Glomerular endothelial cell (primary cell): ENCODE measurements at regions not wholly inside any gene's neighbourhood (a gene's known extent, or its start where the extent isn't known, plus 50 kb on each side); places are given as distances from the start of the nearest gene placed in this dataset.

ENCODE experiments used
- DNase-seq: peaks from one replicate; pipeline ENCODE4 v3.0.0-alpha.2; 2011; ENCODE audit warnings: low read depth, low spot score; ENCODE audit errors: extremely low read depth

DNA sequence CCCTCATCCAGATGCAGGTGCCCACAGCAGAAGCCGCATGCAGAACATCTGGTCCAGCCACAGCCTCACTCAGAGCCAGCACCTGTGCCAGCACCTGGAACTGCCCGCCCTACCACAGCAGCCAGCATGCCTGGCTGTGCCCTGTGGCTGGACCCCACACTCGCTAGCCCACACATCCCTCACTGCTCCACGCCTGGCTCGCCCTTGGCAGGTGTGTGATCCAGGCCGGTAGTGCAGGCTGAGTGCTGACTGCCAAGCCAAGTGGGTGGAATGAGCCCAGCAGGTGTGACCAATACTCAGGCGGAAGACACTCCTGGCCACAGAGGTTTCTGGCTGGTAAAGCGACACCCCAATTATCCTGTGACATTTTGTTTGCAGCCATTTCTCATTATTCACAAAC, 162.4 kb upstream of the ROBO1 start:
- no peak for DNase-seq

DNA sequence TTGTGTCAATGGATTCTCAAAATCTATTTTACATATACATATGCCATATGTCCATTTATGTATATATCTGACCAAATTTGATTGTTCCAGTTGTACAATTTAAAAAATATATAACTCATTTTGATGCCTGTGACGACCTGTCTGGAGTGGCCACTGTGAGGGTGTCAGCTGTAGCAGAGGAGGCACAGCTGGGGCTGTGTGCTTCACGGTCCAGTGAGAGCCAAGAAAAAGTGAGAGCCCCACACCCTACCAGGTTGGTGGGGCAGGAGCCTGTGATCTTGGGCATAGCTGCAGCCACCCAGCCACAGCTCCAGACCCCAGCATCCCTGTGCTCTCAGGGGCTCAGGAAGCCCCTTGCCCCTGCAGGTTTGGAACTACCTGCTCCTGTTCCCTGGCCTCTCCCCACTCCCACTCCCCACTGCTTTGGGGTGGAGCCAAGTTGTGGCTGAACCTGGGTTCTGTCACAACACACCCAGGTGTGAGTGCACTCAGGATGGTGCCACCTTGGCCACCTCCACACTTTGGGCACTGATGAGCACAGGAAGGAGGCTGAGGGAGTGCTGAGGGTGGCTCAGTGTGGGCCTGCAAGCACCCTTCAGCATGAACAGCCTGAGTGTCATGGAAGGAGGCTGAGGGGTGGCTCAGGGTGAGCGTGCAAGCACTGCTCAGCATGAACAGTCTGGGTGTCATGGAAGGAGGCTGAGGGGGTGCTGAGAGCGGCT, 161.1 kb upstream of the ROBO1 start:
- no peak for DNase-seq

DNA sequence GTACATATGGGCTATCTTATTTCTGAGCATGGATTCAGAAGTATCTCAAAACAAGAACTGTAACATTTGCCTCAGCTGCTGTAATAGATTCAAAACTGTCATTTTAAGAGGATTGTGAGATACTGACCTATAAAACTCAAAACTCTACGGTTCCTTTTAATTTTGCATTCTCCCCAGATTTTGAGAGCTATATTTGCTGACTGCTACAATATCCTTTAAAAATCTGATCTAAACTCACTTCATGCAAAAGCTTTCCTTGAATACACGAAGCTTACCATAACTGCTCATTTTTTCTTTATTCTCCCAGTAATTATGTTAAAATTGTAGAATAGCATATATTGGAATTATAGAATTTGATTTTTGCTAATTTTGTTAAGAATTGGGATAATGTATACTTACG, 158.7 kb upstream of the ROBO1 start:
- no peak for DNase-seq

DNA sequence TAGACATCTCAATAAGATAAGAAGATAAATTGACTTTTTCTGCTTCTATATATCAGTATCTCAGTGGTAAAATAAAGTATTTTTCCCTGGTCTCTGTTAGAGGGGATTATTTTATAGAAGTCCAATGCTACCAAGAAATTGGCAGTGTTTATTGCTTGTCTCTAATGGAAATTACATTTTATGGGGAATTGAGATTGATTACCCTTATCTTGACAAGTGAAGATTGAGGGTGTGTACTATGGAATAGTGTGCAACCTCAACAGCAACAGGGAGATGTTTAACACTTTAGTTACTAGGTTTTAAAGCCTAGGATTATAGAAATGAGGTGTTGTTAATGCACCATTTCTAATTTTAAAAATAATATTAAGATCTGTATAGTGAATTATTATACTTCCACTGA, 154.8 kb upstream of the ROBO1 start:
- no peak for DNase-seq

DNA sequence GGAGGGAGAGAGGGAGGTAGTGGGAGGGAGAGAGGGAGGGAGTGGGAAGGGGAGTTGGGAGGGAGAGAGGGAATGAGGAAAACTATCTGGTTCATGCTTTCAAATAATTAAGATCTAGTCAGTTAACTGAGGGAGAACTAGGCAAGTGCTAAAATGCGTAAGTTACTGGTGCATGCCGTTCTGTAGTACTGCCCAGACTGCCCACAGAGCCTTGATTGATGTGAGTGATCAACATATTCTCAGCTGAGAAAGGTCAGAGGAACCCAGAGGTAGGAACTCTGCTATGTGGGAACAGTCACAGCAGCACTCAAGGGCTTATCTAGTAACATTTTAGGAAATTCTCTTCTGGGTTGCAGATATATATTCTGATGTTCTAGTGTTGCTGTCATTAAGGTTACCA, 149.8 kb upstream of the ROBO1 start:
- no peak for DNase-seq

DNA sequence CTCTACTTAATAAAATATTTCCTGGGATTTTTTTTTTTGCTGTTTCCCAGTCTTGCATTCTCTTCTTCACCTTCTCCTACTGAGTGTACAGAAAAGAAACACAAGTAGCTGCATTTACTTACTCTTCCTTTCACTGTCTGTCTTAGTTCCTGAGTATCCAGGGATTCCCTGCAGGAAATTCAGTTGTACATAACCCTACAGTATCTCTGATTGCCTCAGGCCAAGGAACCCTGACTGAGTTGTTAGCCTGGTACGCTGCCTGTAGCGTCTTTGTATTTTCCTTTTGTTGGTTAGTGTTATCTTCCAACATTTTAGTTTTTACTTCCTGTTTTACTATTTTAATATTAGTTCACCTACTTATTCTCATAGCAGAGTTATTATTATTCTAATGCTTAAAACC, 142.5 kb upstream of the ROBO1 start:
- no peak for DNase-seq

DNA sequence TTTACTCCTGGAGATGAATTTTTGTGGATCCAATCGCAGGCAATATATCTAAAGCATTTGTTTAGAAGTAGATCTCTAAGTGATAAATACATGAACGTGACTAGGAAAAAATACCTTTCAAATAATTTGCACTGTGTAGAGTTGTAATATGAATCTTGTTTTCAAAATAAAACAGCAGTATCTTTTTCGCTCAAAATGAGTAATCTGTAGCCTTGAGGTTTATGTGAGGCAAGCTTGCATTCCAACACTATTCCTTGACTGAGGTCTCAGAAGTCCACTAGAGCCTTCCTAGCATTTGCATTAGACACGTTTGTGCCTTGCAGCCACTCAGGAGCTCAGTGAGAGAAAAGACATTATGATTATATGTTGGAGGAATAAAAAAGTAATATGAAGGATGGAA, 138.3 kb upstream of the ROBO1 start:
- DNase-seq, result no peak

DNA sequence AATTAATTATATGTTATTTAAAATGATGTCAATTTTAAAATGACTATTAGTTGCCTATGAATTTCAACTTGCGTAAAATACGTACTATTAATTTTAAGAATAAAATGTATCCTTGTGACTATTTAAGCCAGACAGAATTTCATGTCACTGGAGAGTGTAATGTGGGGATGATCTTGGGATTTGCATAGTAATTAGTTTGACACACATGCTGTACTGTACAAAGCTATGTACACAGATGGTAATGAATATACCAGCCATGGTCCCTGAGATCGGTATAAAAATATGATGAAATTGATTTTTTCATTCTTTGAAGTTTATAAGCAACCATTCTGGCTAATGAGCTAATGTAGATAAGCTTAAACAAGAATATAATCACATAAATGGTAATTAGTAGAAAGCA, 134.4 kb upstream of the ROBO1 start:
- no peak for DNase-seq

DNA sequence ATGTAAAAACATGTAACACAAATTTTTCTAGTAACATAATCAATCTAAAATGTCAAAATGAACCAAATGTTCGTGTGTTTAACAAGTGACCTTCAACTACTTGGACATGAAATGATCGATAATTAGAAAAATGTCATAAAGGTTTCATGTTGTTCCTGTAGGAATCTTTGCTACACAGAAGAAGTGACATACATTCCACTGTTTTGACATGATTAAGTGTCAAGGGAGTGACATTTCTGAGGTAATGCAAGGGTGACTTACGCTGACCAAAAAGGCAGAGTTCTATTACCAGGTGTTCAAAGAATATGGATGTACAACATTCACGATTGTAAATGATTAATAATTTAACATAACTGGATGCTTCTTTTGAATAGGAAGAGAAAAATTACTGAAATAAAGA, 131.1 kb upstream of the ROBO1 start:
- DNase-seq, result no peak

DNA sequence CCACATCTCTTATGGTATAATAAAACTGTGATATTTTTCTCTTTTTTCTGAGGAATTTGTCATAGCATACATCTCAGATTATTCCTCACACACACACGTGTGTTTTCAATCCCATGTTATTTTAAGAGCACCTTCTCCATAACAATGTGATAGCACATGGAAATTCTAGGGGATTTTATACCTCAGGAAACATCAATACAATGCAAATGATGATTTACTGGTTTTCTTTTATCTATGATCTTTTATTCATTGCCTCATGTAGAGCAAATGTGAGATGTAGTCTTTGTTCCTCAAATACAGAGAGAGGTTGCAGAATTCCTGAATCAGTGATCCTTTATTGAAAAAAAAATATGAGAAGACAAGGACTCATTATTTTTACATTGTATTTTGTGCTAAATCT, 128.3 kb upstream of the ROBO1 start:
- DNase-seq, result no peak

DNA sequence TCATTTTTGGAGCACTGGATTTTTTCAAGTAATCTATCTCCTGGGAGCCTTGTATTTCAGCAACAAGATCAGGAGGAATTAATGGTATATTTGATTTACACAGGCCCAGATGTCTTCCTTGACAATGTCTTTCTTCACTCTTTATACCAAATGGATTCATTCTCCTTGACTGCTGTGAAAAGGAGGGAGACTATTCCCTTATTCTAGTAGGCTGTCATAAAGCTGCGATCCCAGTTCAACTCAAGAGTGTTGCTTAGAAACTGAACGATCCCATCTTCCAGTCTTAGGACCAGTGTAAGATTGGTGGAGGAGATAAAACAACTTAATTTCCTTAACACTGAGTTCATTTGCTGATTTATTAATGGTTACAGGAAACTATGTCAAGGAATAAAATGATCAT, 119.4 kb upstream of the ROBO1 start:
- no peak for DNase-seq

DNA sequence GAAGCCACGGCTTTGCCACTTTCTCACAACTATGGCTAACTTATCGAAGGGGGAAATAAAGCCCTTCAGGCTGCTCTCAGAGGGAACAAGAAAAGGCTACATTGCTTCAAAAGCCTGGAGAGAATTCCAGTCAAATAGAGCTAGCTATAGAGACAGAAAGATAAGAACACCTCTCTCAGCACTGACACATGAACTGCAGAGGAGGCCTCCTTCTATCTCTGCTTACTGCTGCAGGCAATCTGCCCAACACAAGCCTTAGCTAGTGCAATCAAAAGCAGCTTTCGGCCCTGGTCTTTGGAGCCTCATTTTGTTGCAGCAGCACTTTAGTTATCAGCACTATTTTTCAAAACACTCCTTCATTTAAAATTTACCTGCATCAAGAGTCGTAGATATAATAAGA, 118.4 kb upstream of the ROBO1 start:
- DNase-seq, result no peak

DNA sequence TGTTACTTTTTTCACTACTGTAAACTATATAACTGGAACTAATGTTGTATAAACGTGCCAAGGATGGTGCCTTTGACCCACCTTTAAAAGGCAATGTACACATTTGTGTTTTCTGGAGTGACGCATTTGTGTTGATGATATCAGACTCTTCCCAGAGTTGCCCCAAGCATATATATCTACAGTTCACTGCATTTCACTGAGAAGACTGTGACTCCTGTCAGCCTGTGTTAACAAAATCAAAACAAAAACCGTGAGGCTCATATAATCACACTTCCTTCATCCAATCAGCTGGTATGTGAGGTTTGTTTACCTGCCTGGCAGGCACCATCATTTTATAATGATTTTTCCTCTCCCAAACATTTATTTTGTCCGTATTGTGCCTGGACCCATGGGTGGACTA, 117.6 kb upstream of the ROBO1 start:
- DNase-seq, result no peak

DNA sequence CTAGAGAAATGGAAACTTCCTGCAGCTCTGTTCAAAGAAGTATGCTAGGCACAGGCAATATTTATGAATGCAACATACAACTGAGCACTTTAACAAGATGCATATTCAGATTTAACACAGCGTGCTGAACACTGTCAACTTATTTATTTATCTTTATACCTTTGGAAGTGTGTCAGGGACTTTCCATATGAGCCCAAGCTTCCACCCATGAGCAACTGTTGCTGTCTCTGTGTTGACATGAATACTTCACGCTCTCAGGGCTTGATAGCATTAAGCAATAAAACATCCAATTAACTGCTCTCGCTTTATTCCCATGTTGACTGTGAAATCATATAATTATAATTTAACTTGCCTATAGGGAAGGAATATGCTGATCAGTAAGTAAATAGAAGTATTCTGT, 116.6 kb upstream of the ROBO1 start:
- no peak for DNase-seq

DNA sequence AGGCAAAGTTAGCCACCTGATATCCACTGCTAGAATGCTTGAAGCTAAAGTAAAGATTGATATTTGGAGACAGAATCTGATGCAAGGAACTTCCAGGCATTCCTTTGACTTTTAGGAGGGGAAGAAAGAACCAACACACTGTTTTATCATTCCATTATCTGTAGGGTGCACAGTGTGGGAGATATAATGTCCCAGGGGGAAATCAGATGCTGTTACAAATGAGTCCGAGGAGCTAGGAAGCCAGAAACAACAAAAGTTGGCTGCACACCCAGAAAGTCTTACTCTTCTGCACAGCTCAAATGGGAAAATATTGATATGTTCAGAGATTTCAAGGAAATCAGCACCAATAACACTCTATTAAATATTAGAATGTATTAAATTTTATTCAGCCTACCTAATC, 113.6 kb upstream of the ROBO1 start:
- no peak for DNase-seq

DNA sequence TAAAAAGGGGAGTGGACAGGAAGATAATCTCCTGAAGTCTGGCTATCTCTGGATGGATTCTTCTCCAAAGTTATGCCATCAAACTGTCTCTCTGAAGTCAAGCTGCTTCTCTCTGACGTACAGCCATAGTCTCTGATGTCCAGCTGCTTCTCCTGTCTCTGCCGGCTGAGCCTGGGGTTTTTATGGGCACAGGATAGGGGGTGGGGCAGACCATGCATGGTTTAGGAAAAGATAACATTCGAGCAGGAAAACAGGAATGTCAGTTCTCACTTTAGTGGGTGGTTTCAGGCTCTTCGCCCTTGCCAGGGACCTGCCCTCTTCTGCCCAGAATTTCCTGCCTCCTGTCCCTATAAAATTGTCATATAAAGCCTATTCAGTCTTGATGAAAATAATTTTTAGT, 110.9 kb upstream of the ROBO1 start:
- no peak for DNase-seq

DNA sequence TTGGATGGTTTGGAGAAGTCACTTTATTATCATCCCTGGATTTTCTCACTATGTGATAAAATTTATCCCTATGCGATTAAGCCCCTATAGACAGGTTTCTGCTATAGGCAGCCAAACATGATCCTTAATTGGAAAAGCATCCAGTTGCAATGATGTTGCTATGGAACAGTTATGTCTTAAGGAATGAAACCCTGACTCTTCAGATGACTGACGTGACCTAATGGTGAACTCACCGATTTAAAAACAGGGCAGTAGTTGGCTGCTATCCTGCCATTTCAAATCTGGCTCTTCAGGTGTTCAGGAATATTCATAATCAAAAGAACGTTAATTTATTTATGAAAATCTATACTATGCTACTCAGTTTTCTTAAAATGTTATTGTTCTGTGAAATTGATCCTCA, 106.8 kb upstream of the ROBO1 start:
- DNase-seq, result no peak

DNA sequence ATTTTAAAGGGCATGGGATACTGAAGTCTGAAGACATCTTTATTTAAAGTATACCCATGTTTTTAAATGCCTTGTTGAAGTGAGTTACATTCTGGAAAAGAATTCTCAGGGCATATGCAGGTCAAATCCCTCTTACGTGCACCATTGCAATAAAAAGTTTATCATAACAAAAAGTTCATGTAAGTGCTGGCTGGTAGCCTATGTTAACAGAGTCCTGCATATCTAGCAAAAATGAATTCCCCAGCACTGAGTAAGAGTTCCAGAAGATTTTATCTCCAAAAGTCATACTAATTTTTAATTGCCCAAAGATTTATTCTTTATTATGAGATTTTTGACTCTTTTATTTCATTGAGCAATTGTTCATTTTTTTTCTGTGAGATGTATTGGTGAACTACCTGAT, 104.7 kb upstream of the ROBO1 start:
- DNase-seq, result peak; percentile 62

DNA sequence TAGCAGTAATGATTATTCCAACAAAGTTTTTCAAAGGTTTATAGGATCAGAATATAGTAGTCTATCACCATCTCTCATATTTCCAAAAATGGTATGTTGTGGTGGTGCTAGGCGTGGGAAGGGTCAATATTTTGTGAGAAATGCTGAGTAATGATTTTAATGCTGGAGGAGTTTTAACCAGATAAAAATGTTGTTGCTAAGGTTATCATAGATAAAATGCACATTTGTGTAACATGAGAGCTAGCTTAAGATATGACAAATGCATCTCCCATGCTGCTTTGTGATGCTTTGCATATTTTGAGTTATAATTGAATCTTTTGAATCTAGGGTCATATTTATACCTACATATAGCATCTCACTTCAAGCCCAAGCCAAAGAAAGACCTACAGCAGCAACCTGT, 103.9 kb upstream of the ROBO1 start:
- no peak for DNase-seq

DNA sequence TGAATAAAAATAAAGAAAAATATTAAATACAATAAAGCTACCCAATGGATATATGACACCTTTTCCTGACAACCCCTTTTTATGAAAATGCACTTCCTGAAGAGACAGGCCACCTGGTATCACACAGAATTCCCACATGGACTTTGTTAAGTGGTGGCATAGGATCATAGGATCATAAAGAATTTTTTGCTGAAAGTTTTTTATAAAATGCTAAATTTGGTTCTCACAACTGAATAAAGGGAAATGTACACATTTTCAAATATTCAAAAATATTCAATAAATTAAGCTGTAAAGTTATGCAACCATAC, 102.5 kb upstream of the ROBO1 start:
- DNase-seq, result no peak

DNA sequence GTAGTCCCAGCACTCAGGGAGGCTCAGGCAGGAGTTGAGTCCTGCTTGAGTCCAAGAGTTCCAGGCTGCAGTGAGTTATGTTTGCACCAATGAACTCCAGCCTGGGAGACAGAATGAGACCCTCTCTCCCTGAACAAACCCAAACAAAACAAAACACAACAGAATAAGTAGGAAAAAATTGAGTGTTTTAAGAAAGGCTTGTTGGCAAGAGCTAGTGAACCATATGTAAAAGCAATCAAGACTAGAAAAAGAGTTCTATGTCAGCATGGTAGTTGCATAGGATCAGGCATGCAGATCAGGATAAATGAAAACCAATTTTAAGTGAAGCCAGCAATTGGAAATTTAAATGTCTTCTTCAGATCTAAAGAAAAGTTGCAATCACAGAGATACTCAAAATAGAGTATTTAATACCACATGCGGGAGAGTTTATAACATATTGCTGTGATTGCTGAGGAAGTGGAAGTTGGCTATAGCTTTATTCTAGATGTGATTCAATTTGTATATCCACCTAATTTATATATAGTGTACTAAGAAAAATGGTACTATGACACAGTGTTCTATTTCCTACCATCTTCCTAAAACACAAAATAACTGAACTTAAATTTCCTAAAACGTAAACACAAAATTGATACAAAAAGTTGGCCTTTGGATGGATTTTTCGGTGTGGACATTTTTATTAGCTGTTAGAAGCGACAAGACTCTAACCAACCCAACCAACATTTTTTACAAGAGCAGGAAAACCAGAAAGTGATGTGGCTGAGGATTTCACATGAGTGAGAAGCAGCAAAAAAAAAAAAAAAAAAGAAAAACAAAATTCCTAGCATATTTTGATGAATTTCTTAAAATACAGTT, 101.9 kb upstream of the ROBO1 start:
- no peak for DNase-seq

DNA sequence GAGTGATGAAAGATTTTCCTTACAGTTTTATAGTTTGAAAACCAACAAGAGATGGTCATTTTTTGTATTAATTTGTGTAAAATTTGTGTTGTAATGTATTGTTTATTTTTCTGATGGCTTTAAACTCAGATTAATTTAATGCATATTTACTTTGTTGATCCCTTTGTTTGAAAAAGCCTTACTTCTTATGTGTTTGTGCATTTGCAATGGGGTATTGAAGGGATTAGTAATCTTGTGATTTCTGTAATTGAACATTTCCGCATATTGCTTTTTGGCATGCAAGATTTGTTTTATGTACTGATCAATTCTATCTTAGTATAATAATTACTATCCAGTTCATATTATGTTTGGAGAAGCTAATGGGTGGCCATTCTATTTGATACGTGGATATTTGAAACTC, 98.4 kb upstream of the ROBO1 start:
- DNase-seq, result no peak

DNA sequence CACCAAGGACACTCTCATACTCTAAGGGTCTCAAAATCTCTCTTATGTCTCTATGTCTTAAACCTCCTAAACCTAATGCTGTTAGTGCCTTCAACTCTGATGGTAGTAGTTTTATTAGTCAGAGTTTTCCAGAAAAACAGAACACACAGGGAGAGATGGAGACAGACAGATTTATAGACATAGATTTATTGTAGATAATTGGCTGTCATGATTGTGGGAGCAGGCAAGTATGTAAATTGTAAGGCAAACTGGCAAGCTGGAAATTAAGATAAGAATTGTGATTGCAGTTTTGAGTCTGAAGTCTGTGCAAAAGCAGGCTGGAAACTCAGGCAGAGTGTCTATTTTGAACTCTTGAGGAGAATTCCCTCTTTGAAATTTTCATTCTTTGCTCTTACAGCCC, 96.3 kb upstream of the ROBO1 start:
- no peak for DNase-seq
